DND-41 (cell line): ENCODE measurements at regions not wholly inside any gene's neighbourhood (a gene's known extent, or its start where the extent isn't known, plus 50 kb on each side); places are given as distances from the start of the nearest gene placed in this dataset.

Experiments
- EZH2 ChIP-seq: IDR thresholded peaks from 3 replicates; pipeline ENCODE4 v1.6.1; 2012; ENCODE audit warnings: borderline replicate concordance, low read depth, mild to moderate bottlenecking, moderate library complexity, low read length, inconsistent platforms; ENCODE audit not compliant: severe bottlenecking
- TF ChIP-seq, protein P1 (sequence below): IDR thresholded peaks from 2 replicates; pipeline ENCODE4 v1.5.1; 2012; ENCODE audit warnings: borderline replicate concordance, low read length, moderate library complexity, mild to moderate bottlenecking; ENCODE audit not compliant: poor library complexity, severe bottlenecking; ENCODE audit errors: extremely low read depth

DNA sequence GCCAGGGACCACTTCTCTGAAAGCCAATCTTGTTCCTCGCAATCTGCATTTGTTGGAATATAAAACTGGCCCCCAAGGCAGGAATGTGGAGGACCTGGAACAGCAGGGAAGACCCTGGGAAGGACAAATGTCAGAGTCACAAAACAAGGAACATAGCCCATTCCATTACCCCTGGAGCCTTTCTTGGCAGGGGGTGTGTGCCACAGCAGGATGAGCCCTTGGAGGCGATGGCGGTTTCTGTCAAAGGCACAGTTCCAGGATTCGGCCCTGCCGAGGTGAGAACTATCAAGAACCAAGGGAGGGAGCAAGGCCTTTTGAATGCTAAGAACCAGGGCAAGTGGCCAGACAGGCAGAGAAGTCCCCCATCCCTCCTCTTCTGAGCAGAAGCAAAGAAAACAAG lies 204.3 kb downstream of the TRIM29 start:
- TF ChIP-seq, protein P1, sequence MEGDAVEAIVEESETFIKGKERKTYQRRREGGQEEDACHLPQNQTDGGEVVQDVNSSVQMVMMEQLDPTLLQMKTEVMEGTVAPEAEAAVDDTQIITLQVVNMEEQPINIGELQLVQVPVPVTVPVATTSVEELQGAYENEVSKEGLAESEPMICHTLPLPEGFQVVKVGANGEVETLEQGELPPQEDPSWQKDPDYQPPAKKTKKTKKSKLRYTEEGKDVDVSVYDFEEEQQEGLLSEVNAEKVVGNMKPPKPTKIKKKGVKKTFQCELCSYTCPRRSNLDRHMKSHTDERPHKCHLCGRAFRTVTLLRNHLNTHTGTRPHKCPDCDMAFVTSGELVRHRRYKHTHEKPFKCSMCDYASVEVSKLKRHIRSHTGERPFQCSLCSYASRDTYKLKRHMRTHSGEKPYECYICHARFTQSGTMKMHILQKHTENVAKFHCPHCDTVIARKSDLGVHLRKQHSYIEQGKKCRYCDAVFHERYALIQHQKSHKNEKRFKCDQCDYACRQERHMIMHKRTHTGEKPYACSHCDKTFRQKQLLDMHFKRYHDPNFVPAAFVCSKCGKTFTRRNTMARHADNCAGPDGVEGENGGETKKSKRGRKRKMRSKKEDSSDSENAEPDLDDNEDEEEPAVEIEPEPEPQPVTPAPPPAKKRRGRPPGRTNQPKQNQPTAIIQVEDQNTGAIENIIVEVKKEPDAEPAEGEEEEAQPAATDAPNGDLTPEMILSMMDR = no peak
- no peak for TF ChIP-seq EZH2
